Activated CD4-positive, alpha-beta T cell treated with anti-CD3 and anti-CD28 coated beads, Interleukin-2, amount 10 ng/mL, durations not matched to agents 7 days and 5 days (primary cell): ENCODE measurements at regions not wholly inside any gene's neighbourhood (a gene's known extent, or its start where the extent isn't known, plus 50 kb on each side); places are given as distances from the start of the nearest gene placed in this dataset.

Experiments used
- CTCF ChIA-PET: fragments of 350-600 bp; sonication (Branson Sonifier 250); formaldehyde crosslinking; loops from one replicate; lab custom pipeline; 2021; ENCODE audit warnings: antibody characterized with exemption; lab: Charles Lee
- POLR2A ChIA-PET: fragments of 350-600 bp; sonication (Branson Sonifier 250); formaldehyde crosslinking; loops from one replicate; lab custom pipeline; 2021; ENCODE audit warnings: antibody characterized with exemption; lab: Charles Lee
- DNase-seq: peaks from one replicate; pipeline ENCODE4 v3.0.0-alpha.2; 2020
- H3K27ac Mint-ChIP-seq: one replicate; pipeline ENCODE4 v1.8.0; 2021; ENCODE audit warnings: mild to moderate bottlenecking, moderate library complexity, mixed read lengths
- H3K27me3 Mint-ChIP-seq: one replicate; pipeline ENCODE4 v1.8.0; 2021; ENCODE audit warnings: mixed read lengths
- H3K36me3 Mint-ChIP-seq: one replicate; pipeline ENCODE4 v1.8.0; 2021; ENCODE audit warnings: low read depth, mixed read lengths
- H3K4me1 Mint-ChIP-seq: one replicate; pipeline ENCODE4 v1.8.0; 2021; ENCODE audit warnings: mixed read lengths
- H3K4me3 Mint-ChIP-seq: one replicate; pipeline ENCODE4 v1.8.0; 2021; ENCODE audit warnings: mild to moderate bottlenecking, moderate library complexity, mixed read lengths
- H3K9me3 Mint-ChIP-seq: one replicate; pipeline ENCODE4 v1.8.0; 2021; ENCODE audit warnings: mixed read lengths

DNA sequence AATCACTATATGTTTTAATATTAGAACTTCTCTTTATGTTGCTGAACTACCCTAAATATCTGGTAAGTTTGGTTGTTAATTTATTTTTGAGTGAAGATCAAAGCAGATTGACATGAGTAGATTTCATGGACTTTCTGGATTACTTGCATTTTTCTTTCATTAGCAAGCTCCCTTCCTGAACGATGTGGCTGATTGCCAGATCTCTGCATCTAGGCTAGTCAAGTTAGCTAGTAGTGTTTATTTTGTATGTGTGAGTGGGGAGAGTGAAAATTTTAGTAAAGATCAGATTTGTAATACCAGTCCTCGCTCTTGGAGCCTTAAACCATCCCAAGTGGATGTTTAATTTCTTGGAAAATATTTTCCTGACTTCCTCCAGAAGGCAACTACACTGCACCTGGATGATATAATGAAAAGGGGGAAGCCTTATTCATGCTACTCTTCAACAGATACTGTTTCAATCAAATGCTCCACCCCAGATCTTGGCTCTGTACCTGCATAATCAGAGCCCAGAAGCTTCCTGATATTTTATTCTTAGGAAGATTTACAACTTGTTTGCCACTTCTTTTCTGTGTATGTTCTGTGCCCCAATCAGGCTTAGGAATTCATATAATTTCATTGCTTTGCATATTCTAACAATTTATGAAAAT is 143.2 kb upstream of the GRIA4 start:
- CTCF ChIA-PET, result no interaction called here
- Mint-ChIP-seq H3K4me1 (no peaks in the 10 kb centered on the region), H3K36me3 (no peaks in the 10 kb centered on the region), H3K27me3 (no peaks in the 10 kb centered on the region), H3K4me3 (no peak overlapping the region), H3K27ac (no peak overlapping the region), H3K9me3 (no peaks in the 10 kb centered on the region)
- no peak for DNase-seq
- POLR2A ChIA-PET, result no interaction called here

GRCh38 chr11:105458071-105458470 is 151.8 kb upstream of the GRIA4 start:
- H3K27me3 Mint-ChIP-seq, result no peaks in the 10 kb centered on the region
- no peak for DNase-seq
- H3K27ac Mint-ChIP-seq, result no peak overlapping the region
- ChIA-PET POLR2A (no interaction called here), CTCF (no interaction called here)
- no peak overlapping the region for H3K4me3 Mint-ChIP-seq
- H3K36me3 Mint-ChIP-seq, result no peaks in the 10 kb centered on the region
- no peaks in the 10 kb centered on the region for H3K4me1 Mint-ChIP-seq
- peaks cover 3% of the 10 kb centered on the region for H3K9me3 Mint-ChIP-seq

DNA sequence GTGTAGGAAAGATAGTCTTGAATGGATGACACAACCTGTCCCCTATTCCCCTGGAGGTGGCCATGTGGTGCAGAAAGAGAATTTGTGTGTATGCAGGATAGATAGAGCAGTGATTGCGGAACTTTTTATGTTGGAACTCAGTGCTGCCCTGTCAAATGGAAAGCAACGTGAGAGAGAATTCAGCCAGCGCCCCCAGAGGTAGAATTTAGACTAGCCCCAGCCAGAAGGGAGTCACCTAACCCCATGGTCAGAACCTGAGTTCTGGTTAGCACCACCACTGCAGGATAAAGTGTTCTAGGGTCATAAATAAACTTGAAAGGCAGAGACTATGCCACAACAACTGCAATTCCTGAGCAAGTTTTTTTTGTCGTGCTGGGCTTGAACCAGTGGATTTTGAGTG is 152.9 kb upstream of the GRIA4 start:
- POLR2A ChIA-PET, result no interaction called here
- H3K36me3 Mint-ChIP-seq, result no peaks in the 10 kb centered on the region
- peaks cover 3% of the 10 kb centered on the region for H3K9me3 Mint-ChIP-seq
- no peaks in the 10 kb centered on the region for H3K4me1 Mint-ChIP-seq
- no peak overlapping the region for H3K27ac Mint-ChIP-seq
- CTCF ChIA-PET, result no interaction called here
- no peak for DNase-seq
- H3K27me3 Mint-ChIP-seq, result no peaks in the 10 kb centered on the region
- H3K4me3 Mint-ChIP-seq, result no peak overlapping the region

- Mint-ChIP-seq H3K27me3 (no peaks in the 10 kb centered on the region), H3K36me3 (no peaks in the 10 kb centered on the region), H3K4me3 (no peak overlapping the region), H3K9me3 (peaks cover 3% of the 10 kb centered on the region), H3K4me1 (no peaks in the 10 kb centered on the region), H3K27ac (no peak overlapping the region)
- ChIA-PET POLR2A (no interaction called here), CTCF (no interaction called here)
- no peak for DNase-seq
These were observed 160.7 kb upstream of the GRIA4 start for GRCh38 chr11:105449100-105449734.

GRCh38 chr11:105448703-105449079 is 161.2 kb upstream of the GRIA4 start:
- CTCF ChIA-PET, result no interaction called here
- DNase-seq, result no peak
- Mint-ChIP-seq H3K27ac (no peak overlapping the region), H3K9me3 (peaks cover 3% of the 10 kb centered on the region), H3K36me3 (no peaks in the 10 kb centered on the region), H3K27me3 (no peaks in the 10 kb centered on the region), H3K4me1 (no peaks in the 10 kb centered on the region), H3K4me3 (no peak overlapping the region)
- POLR2A ChIA-PET, result no interaction called here

DNA sequence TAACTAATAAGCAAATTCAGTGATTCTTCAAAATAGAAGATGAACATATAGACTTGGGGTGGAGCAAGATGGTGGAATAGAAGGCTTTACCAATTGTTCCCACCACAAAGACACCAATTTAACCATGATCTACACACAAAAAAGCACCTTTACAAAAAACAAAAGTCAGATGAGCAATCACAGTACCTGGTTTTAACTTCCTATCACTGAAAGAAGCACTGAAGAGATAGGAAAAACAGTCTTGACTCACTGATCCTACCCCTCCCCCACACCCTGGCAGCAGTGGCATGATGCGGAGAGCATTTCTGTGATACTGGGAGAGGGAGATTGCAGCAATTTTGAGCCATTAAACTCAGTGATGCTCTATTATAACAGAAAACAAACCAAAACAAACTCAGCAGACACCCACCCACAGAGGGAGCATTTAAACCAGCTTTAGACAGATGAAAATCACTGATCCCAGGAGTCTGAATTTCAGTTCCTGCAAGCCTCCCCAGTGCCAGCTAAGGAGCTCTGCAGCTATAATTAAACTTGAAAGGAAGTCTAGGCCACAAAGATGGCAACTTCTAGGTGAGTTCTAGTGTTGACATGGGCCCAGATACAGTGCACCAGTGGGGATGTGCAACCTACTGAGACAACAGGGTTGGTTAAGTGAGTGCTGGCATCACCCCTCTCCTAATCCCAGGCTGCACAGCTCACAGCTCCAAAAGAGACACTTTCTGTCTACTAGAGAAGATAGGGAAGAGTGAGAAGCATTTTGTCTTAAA is 161.8 kb upstream of the GRIA4 start:
- Mint-ChIP-seq H3K27ac (no peak overlapping the region), H3K36me3 (no peaks in the 10 kb centered on the region)
- no peak for DNase-seq

DNA sequence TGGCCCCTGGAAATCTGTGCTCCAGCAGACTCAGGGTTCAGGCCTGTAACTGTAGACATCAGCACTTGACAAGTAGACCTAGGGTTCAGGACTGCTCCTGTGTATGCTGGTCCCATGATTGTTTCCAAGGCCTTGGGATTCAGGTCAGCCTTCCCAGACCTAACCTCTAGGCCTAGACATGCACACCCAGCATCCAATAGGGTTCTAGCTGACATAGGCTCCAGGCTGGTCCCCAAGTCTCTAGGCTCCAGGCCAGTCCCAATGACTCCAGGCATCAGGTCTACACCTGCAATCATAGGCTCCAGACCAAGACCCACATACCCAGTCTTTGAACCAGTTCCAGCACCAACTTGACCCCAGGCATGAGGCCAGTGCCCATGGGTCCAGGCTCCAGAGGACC is 166.2 kb upstream of the GRIA4 start:
- peaks cover 3% of the 10 kb centered on the region for H3K9me3 Mint-ChIP-seq
- POLR2A ChIA-PET, result no interaction called here
- no peaks in the 10 kb centered on the region for H3K4me1 Mint-ChIP-seq
- CTCF ChIA-PET, result no interaction called here
- no peaks in the 10 kb centered on the region for H3K36me3 Mint-ChIP-seq
- no peak for DNase-seq
- no peak overlapping the region for H3K27ac Mint-ChIP-seq
- no peaks in the 10 kb centered on the region for H3K27me3 Mint-ChIP-seq
- no peak overlapping the region for H3K4me3 Mint-ChIP-seq

More for the DNA sequence above, 161.8 kb upstream of the GRIA4 start:
- Mint-ChIP-seq H3K4me3 (no peak overlapping the region), H3K9me3 (peaks cover 3% of the 10 kb centered on the region), H3K27me3 (no peaks in the 10 kb centered on the region), H3K4me1 (no peaks in the 10 kb centered on the region)
- ChIA-PET POLR2A (no interaction called here), CTCF (no interaction called here)

DNA sequence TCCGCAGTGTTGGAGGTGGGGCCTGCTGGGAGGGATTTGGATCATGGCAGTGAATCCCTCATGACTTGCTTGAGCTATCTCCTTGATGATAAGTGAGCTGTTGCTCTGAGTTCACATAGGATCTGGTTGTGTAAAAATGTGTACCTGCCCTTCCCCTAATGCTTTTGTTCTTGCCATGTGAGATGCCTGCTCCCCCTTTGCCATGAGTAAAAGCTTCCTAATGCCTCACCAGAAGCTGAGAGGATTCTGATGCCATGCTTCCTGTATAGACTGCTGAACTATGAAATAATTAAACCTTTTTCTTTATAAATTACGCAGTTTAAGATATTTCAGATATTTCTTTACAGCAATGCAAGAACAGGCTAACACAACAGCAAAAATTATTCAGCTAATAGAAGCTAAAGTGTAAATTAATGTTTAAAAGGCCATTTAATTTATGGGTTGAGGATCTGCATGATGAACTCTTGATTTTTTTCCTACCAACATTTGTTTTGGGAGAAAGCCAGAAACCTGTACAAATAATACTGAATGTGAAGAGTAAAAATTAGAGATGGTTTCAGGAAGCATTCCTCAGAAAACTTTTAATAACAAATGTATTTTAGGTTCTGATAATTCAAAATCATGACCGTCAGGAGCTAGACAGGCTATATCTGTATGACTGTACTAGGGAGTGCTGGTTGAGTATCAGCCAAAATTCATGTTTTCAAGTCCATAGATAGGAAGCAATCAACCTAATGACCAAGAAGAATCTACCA is 177.5 kb upstream of the GRIA4 start:
- Mint-ChIP-seq H3K27me3 (no peaks in the 10 kb centered on the region), H3K4me3 (no peak overlapping the region), H3K27ac (no peak overlapping the region), H3K36me3 (no peaks in the 10 kb centered on the region), H3K9me3 (no peaks in the 10 kb centered on the region), H3K4me1 (no peaks in the 10 kb centered on the region)
- DNase-seq, result no peak
- CTCF ChIA-PET, result no interaction called here
- POLR2A ChIA-PET, result no interaction called here

- H3K4me1 Mint-ChIP-seq, result no peaks in the 10 kb centered on the region
- H3K4me3 Mint-ChIP-seq, result no peak overlapping the region
- no peak overlapping the region for H3K27ac Mint-ChIP-seq
- H3K9me3 Mint-ChIP-seq, result no peaks in the 10 kb centered on the region
- H3K36me3 Mint-ChIP-seq, result no peaks in the 10 kb centered on the region
- DNase-seq, result no peak
- CTCF ChIA-PET, result interaction anchor here (0.9 kb wide), 1 partner anchor 10 kb away, joined by 4 read pairs; no protein-coding TSS in a partner anchor
- H3K27me3 Mint-ChIP-seq, result no peaks in the 10 kb centered on the region
- POLR2A ChIA-PET, result no interaction called here
These were observed 180.6 kb upstream of the GRIA4 start for GRCh38 chr11:105429096-105429910.

- Mint-ChIP-seq H3K27ac (no peak overlapping the region), H3K4me3 (no peak overlapping the region), H3K36me3 (no peaks in the 10 kb centered on the region), H3K4me1 (no peaks in the 10 kb centered on the region), H3K9me3 (no peaks in the 10 kb centered on the region), H3K27me3 (no peaks in the 10 kb centered on the region)
- DNase-seq, result no peak
- ChIA-PET POLR2A (no interaction called here), CTCF (no interaction called here)
These were observed 202.8 kb upstream of the GRIA4 start for GRCh38 chr11:105407101-105407500.

DNA sequence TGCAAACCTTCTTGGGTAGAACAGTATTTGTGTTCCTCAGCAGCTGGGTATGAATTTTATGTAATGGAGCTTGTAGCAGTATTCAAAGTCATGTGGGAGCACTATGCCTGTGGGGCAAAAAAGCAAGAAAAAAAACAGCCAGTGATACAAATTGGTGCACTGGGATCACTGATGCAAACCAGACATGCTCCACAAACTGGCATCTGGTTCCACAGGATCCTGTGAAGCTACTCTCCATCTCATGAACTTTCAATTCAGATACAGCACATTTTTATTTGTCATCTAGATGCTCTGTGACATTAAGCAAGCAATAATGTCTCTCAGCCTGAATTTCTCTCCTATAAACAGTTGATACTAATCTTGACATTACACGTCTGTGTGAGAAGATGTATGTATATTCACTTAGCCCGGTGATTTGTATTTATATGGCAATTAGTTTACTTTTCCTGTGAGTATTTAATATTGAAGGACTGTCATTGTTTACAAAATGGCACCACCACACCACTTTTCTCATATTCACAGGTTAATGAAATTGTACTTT is 208.5 kb upstream of the GRIA4 start:
- POLR2A ChIA-PET, result no interaction called here
- H3K36me3 Mint-ChIP-seq, result no peaks in the 10 kb centered on the region
- no peak for DNase-seq

GRCh38 chr11:105399511-105399910 is 210.4 kb upstream of the GRIA4 start:
- CTCF ChIA-PET, result no interaction called here
- Mint-ChIP-seq H3K9me3 (no peaks in the 10 kb centered on the region), H3K4me1 (no peaks in the 10 kb centered on the region), H3K27me3 (no peaks in the 10 kb centered on the region), H3K4me3 (no peak overlapping the region), H3K36me3 (no peaks in the 10 kb centered on the region), H3K27ac (no peak overlapping the region)
- DNase-seq, result no peak
- POLR2A ChIA-PET, result no interaction called here

More for the DNA sequence above, 208.5 kb upstream of the GRIA4 start:
- Mint-ChIP-seq H3K9me3 (no peaks in the 10 kb centered on the region), H3K27ac (no peak overlapping the region), H3K27me3 (no peaks in the 10 kb centered on the region), H3K4me1 (no peaks in the 10 kb centered on the region), H3K4me3 (no peak overlapping the region)
- CTCF ChIA-PET, result no interaction called here
